NCI-H1436 (cell line): ENCODE measurements at regions not wholly inside any gene's neighbourhood (a gene's known extent, or its start where the extent isn't known, plus 50 kb on each side); places are given as distances from the start of the nearest gene placed in this dataset.

Experiments
- DNase-seq: peaks from one replicate; lab custom pipeline; 2025; lab: John Stamatoyannopoulos, UW

GRCh38 chr16:86384263-86384649 is 126.1 kb upstream of the FOXF1 start:
- DNase-seq, result no peak

GRCh38 chr16:86384980-86385379 is 125.3 kb upstream of the FOXF1 start:
- DNase-seq, result no peak

GRCh38 chr16:86387468-86388440 is 122.6 kb upstream of the FOXF1 start:
- DNase-seq, result no peak

GRCh38 chr16:86388976-86389375 is 121.4 kb upstream of the FOXF1 start:
- no peak for DNase-seq

GRCh38 chr16:86389566-86390328 is 120.6 kb upstream of the FOXF1 start:
- DNase-seq, result no peak

- no peak for DNase-seq
Measured at GRCh38 chr16:86390335-86390734, 120.0 kb upstream of the FOXF1 start.

GRCh38 chr16:86391486-86391885 is 118.8 kb upstream of the FOXF1 start:
- no peak for DNase-seq

GRCh38 chr16:86391984-86392383 is 118.3 kb upstream of the FOXF1 start:
- DNase-seq, result no peak

- no peak for DNase-seq
Measured at GRCh38 chr16:86392436-86393152, 117.7 kb upstream of the FOXF1 start.

- DNase-seq, result no peak
Measured at GRCh38 chr16:86393907-86394626, 116.3 kb upstream of the FOXF1 start.

GRCh38 chr16:86395477-86395876 is 114.8 kb upstream of the FOXF1 start:
- no peak for DNase-seq

GRCh38 chr16:86396422-86396821 is 113.9 kb upstream of the FOXF1 start:
- DNase-seq, result no peak

- no peak for DNase-seq
Measured at GRCh38 chr16:86396901-86397311, 113.4 kb upstream of the FOXF1 start.

GRCh38 chr16:86398201-86398600 is 112.1 kb upstream of the FOXF1 start:
- no peak for DNase-seq

- no peak for DNase-seq
Measured at GRCh38 chr16:86398622-86399021, 111.7 kb upstream of the FOXF1 start.

- no peak for DNase-seq
Measured at GRCh38 chr16:86401126-86401525, 109.2 kb upstream of the FOXF1 start.

GRCh38 chr16:86403085-86403484 is 107.2 kb upstream of the FOXF1 start:
- DNase-seq, result no peak

GRCh38 chr16:86403541-86404163 is 106.7 kb upstream of the FOXF1 start:
- no peak for DNase-seq

GRCh38 chr16:86404678-86405077 is 105.6 kb upstream of the FOXF1 start:
- no peak for DNase-seq

GRCh38 chr16:86405319-86405718 is 105.0 kb upstream of the FOXF1 start:
- DNase-seq, result no peak

- no peak for DNase-seq
Measured at GRCh38 chr16:86406056-86406455, 104.3 kb upstream of the FOXF1 start.
